ENCODE measurements at regions not wholly inside any gene's neighbourhood (a gene's known extent, or its start where the extent isn't known, plus 50 kb on each side); places are given as distances from the start of the nearest gene placed in this dataset.

- H3K23ac ChIP-seq (ENCODE audit: low read length): no peak overlapping the region
- no peaks in the 10 kb centered on the region for H3K79me1 ChIP-seq (ENCODE audit: low read length)
- no peak overlapping the region for H3K9ac ChIP-seq (ENCODE audit: low read length)
- H3K14ac ChIP-seq (ENCODE audit: low read length): no peak overlapping the region
- H3K79me2 ChIP-seq (ENCODE audit: control insufficient read depth, insufficient read depth, low read length, poor library complexity): no peaks in the 10 kb centered on the region
- H2BK12ac ChIP-seq (ENCODE audit: low read length): no peak overlapping the region
- H3K4me1 ChIP-seq (ENCODE audit: control insufficient read depth in 1 of 2, insufficient read depth in 2 of 2, low read length in 2 of 2): no peaks in the 10 kb centered on the region
- H4K91ac ChIP-seq (ENCODE audit: low read depth, low read length): no peak overlapping the region
- no peak for DNase-seq
- no peak overlapping the region for H3K4me2 ChIP-seq (ENCODE audit: low read length)
- no peak overlapping the region for H2BK5ac ChIP-seq (ENCODE audit: low read depth, low read length, poor library complexity)
- H4K12ac ChIP-seq (ENCODE audit: low read depth, low read length): no peak overlapping the region
- H3K4ac ChIP-seq (ENCODE audit: low read depth, low read length): no peak overlapping the region
- H3K18ac ChIP-seq (ENCODE audit: low read length): no peak overlapping the region
- no peak overlapping the region for H3K27ac ChIP-seq (ENCODE audit: low read depth, low read length)
- H3K27me3 ChIP-seq (ENCODE audit: insufficient read depth, low read length): no peaks in the 10 kb centered on the region
- H4K8ac ChIP-seq (ENCODE audit: low read depth, low read length): no peak overlapping the region
- H3K4me3 ChIP-seq (ENCODE audit: low read depth, low read length): no peak overlapping the region
- H2BK120ac ChIP-seq (ENCODE audit: insufficient read depth, low read length, poor library complexity): no peak overlapping the region
- no peaks in the 10 kb centered on the region for H3K9me3 ChIP-seq (ENCODE audit: insufficient read depth, low read depth, low read length)
- WGBS (ENCODE audit: extremely low coverage, insufficient coverage, insufficient read length): no CpG with 5 or more reads among the region's 2 CpGs
- no peak overlapping the region for H2AK5ac ChIP-seq (ENCODE audit: low read length)
- H2AFZ ChIP-seq (ENCODE audit: insufficient read depth, low read length, poor library complexity): no peak overlapping the region
- no peaks in the 10 kb centered on the region for H3K36me3 ChIP-seq (ENCODE audit: control insufficient read depth in 1 of 2, insufficient read depth in 2 of 2, low read length in 2 of 2)
Measured at GRCh38 chr14:25508845-25509244, 458.9 kb upstream of the STXBP6 start.

DNA sequence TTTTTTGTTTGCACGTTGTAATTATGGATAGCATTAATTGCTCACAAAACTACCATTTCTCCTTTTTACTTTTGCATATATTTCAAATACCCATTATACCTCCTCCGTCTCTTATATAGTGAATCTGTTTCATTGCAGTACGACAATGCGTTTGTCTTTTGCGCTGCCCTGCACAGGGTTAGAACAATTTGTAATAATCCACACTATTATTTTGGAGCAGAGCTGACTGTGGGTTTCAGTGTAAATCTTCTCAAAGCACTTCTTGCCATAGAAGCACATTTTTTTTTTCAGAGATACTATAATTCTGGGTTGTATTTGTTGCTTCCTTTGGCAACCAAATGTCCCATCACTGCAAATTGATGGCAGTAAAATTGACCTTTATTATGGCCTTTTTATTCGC lies 451.8 kb upstream of the STXBP6 start:
- Histone ChIP-seq H2BK5ac (ENCODE audit: low read depth, low read length, poor library complexity) (no peak overlapping the region), H3K79me2 (ENCODE audit: control insufficient read depth, insufficient read depth, low read length, poor library complexity) (no peaks in the 10 kb centered on the region), H3K18ac (ENCODE audit: low read length) (no peak overlapping the region), H3K4me2 (ENCODE audit: low read length) (no peak overlapping the region), H2AFZ (ENCODE audit: insufficient read depth, low read length, poor library complexity) (no peak overlapping the region), H3K36me3 (ENCODE audit: control insufficient read depth in 1 of 2, insufficient read depth in 2 of 2, low read length in 2 of 2) (no peaks in the 10 kb centered on the region), H3K4me1 (ENCODE audit: control insufficient read depth in 1 of 2, insufficient read depth in 2 of 2, low read length in 2 of 2) (no peaks in the 10 kb centered on the region), H4K12ac (ENCODE audit: low read depth, low read length) (no peak overlapping the region), H2AK5ac (ENCODE audit: low read length) (no peak overlapping the region), H3K4ac (ENCODE audit: low read depth, low read length) (no peak overlapping the region), H4K8ac (ENCODE audit: low read depth, low read length) (no peak overlapping the region), H3K79me1 (ENCODE audit: low read length) (no peaks in the 10 kb centered on the region), H3K27me3 (ENCODE audit: insufficient read depth, low read length) (no peaks in the 10 kb centered on the region), H3K4me3 (ENCODE audit: low read depth, low read length) (no peak overlapping the region), H3K27ac (ENCODE audit: low read depth, low read length) (no peak overlapping the region), H3K14ac (ENCODE audit: low read length) (no peak overlapping the region), H3K9ac (ENCODE audit: low read length) (no peak overlapping the region), H2BK12ac (ENCODE audit: low read length) (no peak overlapping the region), H3K9me3 (ENCODE audit: insufficient read depth, low read depth, low read length) (no peaks in the 10 kb centered on the region), H4K91ac (ENCODE audit: low read depth, low read length) (no peak overlapping the region), H2BK120ac (ENCODE audit: insufficient read depth, low read length, poor library complexity) (no peak overlapping the region), H3K23ac (ENCODE audit: low read length) (no peak overlapping the region)
- 100% methylated on average over 1 of the region's 6 CpGs for WGBS (ENCODE audit: extremely low coverage, insufficient coverage, insufficient read length)
- no peak for DNase-seq

DNA sequence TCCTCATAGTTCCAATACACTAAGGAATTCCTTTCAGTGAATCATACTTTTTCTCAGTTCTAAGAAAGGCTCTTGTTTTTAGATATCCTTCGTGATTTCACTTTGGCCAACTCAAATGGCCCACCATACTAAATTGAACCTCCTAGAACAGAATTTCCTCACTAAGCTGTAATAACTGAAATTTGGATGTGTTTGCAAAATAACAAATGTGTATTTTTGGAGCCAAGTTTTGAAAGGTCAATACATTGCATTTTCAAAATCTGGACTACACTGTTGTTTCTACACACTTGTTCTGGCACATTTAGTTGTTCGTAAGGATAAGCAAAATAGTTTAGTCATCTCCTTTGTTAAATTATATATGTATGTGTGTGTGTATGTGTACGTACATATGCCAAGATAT lies 439.0 kb upstream of the STXBP6 start:
- Histone ChIP-seq H2BK5ac (ENCODE audit: low read depth, low read length, poor library complexity) (no peak overlapping the region), H3K4me2 (ENCODE audit: low read length) (no peak overlapping the region), H2AFZ (ENCODE audit: insufficient read depth, low read length, poor library complexity) (no peak overlapping the region), H3K18ac (ENCODE audit: low read length) (no peak overlapping the region), H3K9ac (ENCODE audit: low read length) (no peak overlapping the region), H4K12ac (ENCODE audit: low read depth, low read length) (no peak overlapping the region), H3K27ac (ENCODE audit: low read depth, low read length) (no peak overlapping the region), H3K4me3 (ENCODE audit: low read depth, low read length) (no peak overlapping the region), H4K91ac (ENCODE audit: low read depth, low read length) (no peak overlapping the region), H3K79me2 (ENCODE audit: control insufficient read depth, insufficient read depth, low read length, poor library complexity) (no peaks in the 10 kb centered on the region), H3K79me1 (ENCODE audit: low read length) (no peaks in the 10 kb centered on the region), H2AK5ac (ENCODE audit: low read length) (no peak overlapping the region), H3K9me3 (ENCODE audit: insufficient read depth, low read depth, low read length) (no peaks in the 10 kb centered on the region), H2BK12ac (ENCODE audit: low read length) (no peak overlapping the region), H3K23ac (ENCODE audit: low read length) (no peak overlapping the region), H4K8ac (ENCODE audit: low read depth, low read length) (no peak overlapping the region), H3K36me3 (ENCODE audit: control insufficient read depth in 1 of 2, insufficient read depth in 2 of 2, low read length in 2 of 2) (no peaks in the 10 kb centered on the region), H3K14ac (ENCODE audit: low read length) (no peak overlapping the region), H3K27me3 (ENCODE audit: insufficient read depth, low read length) (no peaks in the 10 kb centered on the region), H3K4me1 (ENCODE audit: control insufficient read depth in 1 of 2, insufficient read depth in 2 of 2, low read length in 2 of 2) (no peaks in the 10 kb centered on the region), H2BK120ac (ENCODE audit: insufficient read depth, low read length, poor library complexity) (no peak overlapping the region), H3K4ac (ENCODE audit: low read depth, low read length) (no peak overlapping the region)
- WGBS (ENCODE audit: extremely low coverage, insufficient coverage, insufficient read length): no CpG with 5 or more reads among the region's 3 CpGs
- DNase-seq: no peak

DNA sequence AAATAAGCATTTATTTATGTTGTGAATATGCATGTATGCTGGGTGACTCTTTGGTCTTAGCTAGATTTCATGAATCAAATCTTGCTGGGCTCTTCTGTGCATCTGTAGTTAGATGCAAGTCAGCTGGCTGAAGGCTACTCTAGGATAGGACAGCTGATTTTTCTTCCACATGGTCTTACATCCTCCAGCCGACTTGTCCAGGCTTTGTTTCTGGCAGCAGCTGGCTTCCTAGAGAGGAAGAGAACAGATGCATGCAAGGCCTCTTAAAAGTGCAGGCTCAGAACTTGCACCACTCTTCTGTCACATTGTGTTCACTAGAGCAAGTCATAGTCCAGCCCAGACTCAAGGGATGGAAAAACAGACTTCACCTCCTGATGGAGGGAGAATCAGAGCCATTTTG lies 435.4 kb upstream of the STXBP6 start:
- no peaks in the 10 kb centered on the region for H3K27me3 ChIP-seq (ENCODE audit: insufficient read depth, low read length)
- no peaks in the 10 kb centered on the region for H3K36me3 ChIP-seq (ENCODE audit: control insufficient read depth in 1 of 2, insufficient read depth in 2 of 2, low read length in 2 of 2)
- no peak overlapping the region for H2BK5ac ChIP-seq (ENCODE audit: low read depth, low read length, poor library complexity)
- H3K4me1 ChIP-seq (ENCODE audit: control insufficient read depth in 1 of 2, insufficient read depth in 2 of 2, low read length in 2 of 2): no peaks in the 10 kb centered on the region
- H2AFZ ChIP-seq (ENCODE audit: insufficient read depth, low read length, poor library complexity): no peak overlapping the region
- H3K4me2 ChIP-seq (ENCODE audit: low read length): no peak overlapping the region
- no peak overlapping the region for H3K23ac ChIP-seq (ENCODE audit: low read length)
- no peak overlapping the region for H3K14ac ChIP-seq (ENCODE audit: low read length)
- H2AK5ac ChIP-seq (ENCODE audit: low read length): no peak overlapping the region
- H3K4ac ChIP-seq (ENCODE audit: low read depth, low read length): no peak overlapping the region
- H3K79me2 ChIP-seq (ENCODE audit: control insufficient read depth, insufficient read depth, low read length, poor library complexity): no peaks in the 10 kb centered on the region
- no CpG with 5 or more reads among the region's 1 CpG for WGBS (ENCODE audit: extremely low coverage, insufficient coverage, insufficient read length)
- no peak overlapping the region for H3K9ac ChIP-seq (ENCODE audit: low read length)
- no peaks in the 10 kb centered on the region for H3K9me3 ChIP-seq (ENCODE audit: insufficient read depth, low read depth, low read length)
- no peak for DNase-seq
- H2BK120ac ChIP-seq (ENCODE audit: insufficient read depth, low read length, poor library complexity): no peak overlapping the region
- no peak overlapping the region for H3K18ac ChIP-seq (ENCODE audit: low read length)
- no peak overlapping the region for H4K12ac ChIP-seq (ENCODE audit: low read depth, low read length)
- no peak overlapping the region for H3K27ac ChIP-seq (ENCODE audit: low read depth, low read length)
- H3K79me1 ChIP-seq (ENCODE audit: low read length): no peaks in the 10 kb centered on the region
- no peak overlapping the region for H2BK12ac ChIP-seq (ENCODE audit: low read length)
- no peak overlapping the region for H3K4me3 ChIP-seq (ENCODE audit: low read depth, low read length)
- H4K91ac ChIP-seq (ENCODE audit: low read depth, low read length): no peak overlapping the region
- no peak overlapping the region for H4K8ac ChIP-seq (ENCODE audit: low read depth, low read length)
